ENCODE measurements at regions not wholly inside any gene's neighbourhood (a gene's known extent, or its start where the extent isn't known, plus 50 kb on each side); places are given as distances from the start of the nearest gene placed in this dataset.

- H3K4me3 ChIP-seq = no peak overlapping the region
- H3K27me3 ChIP-seq (replicated peaks in 1 of 2; ENCODE audit: control insufficient read depth in 2 of 2, insufficient read depth in 2 of 2, low read length in 1 of 2) = peaks cover 5 to 8% of the 10 kb centered on the region in 2 experiments; a peak in 3 of 4 replicates
- H3K27ac ChIP-seq (ENCODE audit: control insufficient read depth, insufficient read depth) = no peak overlapping the region
- ChIA-PET RAD21 (ENCODE audit: unreplicated experiment) (interaction anchor here (1.9 kb wide), 1 partner anchor 12 kb away, joined by 4 read pairs; no protein-coding TSS in a partner anchor), CTCF (interaction anchor here (0.8 to 1.4 kb wide), 2 partner anchors 14 to 49 kb away, joined by 3 to 4 read pairs; no protein-coding TSS in a partner anchor), POLR2A (no interaction called here), SMC1A (ENCODE audit: uncharacterized antibody, unreplicated experiment) (no interaction called here)
- ATAC-seq = no peak
- H3K9ac ChIP-seq (ENCODE audit: control insufficient read depth, insufficient read depth, low read length) = no peak overlapping the region
- in situ Hi-C loops (cut with MboI) = loop anchor here (10.0 kb wide), 1 partner anchor 722 kb away; no protein-coding TSS in a partner anchor
- H4K20me1 ChIP-seq (ENCODE audit: control insufficient read depth, insufficient read depth) = no peaks in the 10 kb centered on the region
- no peaks in the 10 kb centered on the region for H3K36me3 ChIP-seq (ENCODE audit: control insufficient read depth in 2 of 2, insufficient read depth in 2 of 2, low read length in 1 of 2)
- no peak for DNase-seq (ENCODE audit: low read depth, low spot score)
- H3K4me1 ChIP-seq (ENCODE audit: control insufficient read depth, insufficient read depth, low read length) = peaks cover 8% of the 10 kb centered on the region; the same call in 1 of the 2 replicates
- no peaks in the 10 kb centered on the region for H3K79me2 ChIP-seq (ENCODE audit: control insufficient read depth, insufficient read depth, low read length)
- H2AFZ ChIP-seq (ENCODE audit: control insufficient read depth, low read depth, low read length) = no peak overlapping the region
- H3K4me2 ChIP-seq (ENCODE audit: control insufficient read depth, insufficient read depth) = no peak overlapping the region
- H3K9me3 ChIP-seq (replicated peaks; ENCODE audit: control insufficient read depth, insufficient read depth, low read length) = no peaks in the 10 kb centered on the region
- BruUV-seq (replicated peaks) = no TSS peak
- intact Hi-C loops (cut with micrococcal nuclease; ENCODE audit: unreplicated experiment) = no loop called here
- whole genome bisulfite sequencing (ENCODE audit: insufficient coverage, insufficient replicate concordance, low lambda C conversion rate, missing lambda C conversion rate) = 63% methylated on average over 17 of the region's 17 CpGs
- no peak for FAIRE-seq
- TF ChIP-seq RCOR1 (conservative IDR thresholded peaks at IDR 0.05; ENCODE audit: low read depth, low read length) = no peak
- TF ChIP-seq NR2C2 (IDR thresholded peaks at IDR 0.05; ENCODE audit: borderline replicate concordance, control insufficient read depth, insufficient read length, low read depth) = no peak
- TF ChIP-seq LARP7 (IDR thresholded peaks at IDR 0.05) = no peak
- no peak for TF ChIP-seq ELK1 (IDR thresholded peaks at IDR 0.05; ENCODE audit: low read depth, low read length)
- TF ChIP-seq RB1 (IDR thresholded peaks at IDR 0.05; ENCODE audit: borderline replicate concordance) = no peak
- no peak for TF ChIP-seq MXI1 (IDR thresholded peaks at IDR 0.05; ENCODE audit: low read depth, low read length)
- TF ChIP-seq CEBPB (IDR thresholded peaks at IDR 0.05; ENCODE audit: borderline replicate concordance in 1 of 2, low read depth in 2 of 2, low read length in 2 of 2) = no peak
- TF ChIP-seq RELA (IDR thresholded peaks at IDR 0.05; ENCODE audit: borderline replicate concordance, partially characterized antibody) = no peak
- TF ChIP-seq CUX1 (IDR thresholded peaks at IDR 0.05; ENCODE audit: insufficient replicate concordance, low read depth, low read length) = no peak
- TF ChIP-seq MYB (IDR thresholded peaks at IDR 0.05; ENCODE audit: borderline replicate concordance, low read depth, low read length) = no peak
- TF ChIP-seq CHD1 (IDR thresholded peaks at IDR 0.05; ENCODE audit: low read depth, low read length) = no peak
- no peak for TF ChIP-seq ZBTB11 (CRISPR knock-in tag; IDR thresholded peaks at IDR 0.05)
- TF ChIP-seq SPI1 (IDR thresholded peaks at IDR 0.05; ENCODE audit: borderline replicate concordance, insufficient read depth, low read depth, low read length) = no peak
- no peak for TF ChIP-seq ZNF24 (IDR thresholded peaks at IDR 0.05)
Measured at GRCh38 chr5:1656271-1656975, 132.7 kb upstream of the LPCAT1 start.

All from GM12878 (cell line).